Right lobe of liver (tissue), 4 donors: ENCODE measurements at regions not wholly inside any gene's neighbourhood (a gene's known extent, or its start where the extent isn't known, plus 50 kb on each side); places are given as distances from the start of the nearest gene placed in this dataset.

Source experiments
- CTCF ChIP-seq, 4 donors: fragments of 200-600 bp in 3 of 4; fragments of 450-650 bp in 1 of 4; IDR thresholded peaks; one replicate each; pipeline versions ENCODE4 v1.5.1 to v1.8.0; 2016 to 2022; ENCODE audit warnings: antibody characterized with exemption in 4 of 4, mild to moderate bottlenecking in 2 of 4
- POLR2A ChIP-seq: fragments of 450-650 bp; IDR thresholded peaks from one replicate; pipeline ENCODE4 v1.6.1; 2017; ENCODE audit warnings: antibody characterized with exemption, mild to moderate bottlenecking
- donor health status: DM: no; HTN: no; CAD: no.
- donor health status: DM: no; HTN: no; CAD: no.
- donor health status: DM: no; HTN: yes; CAD: no.

GRCh38 chr7:106744563-106745091 is 83.7 kb upstream of the CCDC71L start:
- TF ChIP-seq POLR2A (no peak), CTCF (IDR thresholded peaks at IDR 0.05) (no peak)
